Karpas-422 (cell line): ENCODE measurements at regions not wholly inside any gene's neighbourhood (a gene's known extent, or its start where the extent isn't known, plus 50 kb on each side); places are given as distances from the start of the nearest gene placed in this dataset.
"Not testable (repeated sequence)": the region's sequence is repeated elsewhere in the genome, so short reads cannot be mapped to it uniquely, and the experiment has no call there.

Experiments used
- DNase-seq: peaks from one replicate; pipeline ENCODE4 v3.0.0-alpha.2; 2015
- H2AFZ ChIP-seq: fragments of 200-600 bp; sonication (generic); 2 replicates; pipeline ENCODE4 v1.6.1; 2014; ENCODE audit warnings: antibody characterized with exemption, low read length, mixed read lengths
- H3K27ac ChIP-seq: fragments of 200-600 bp; sonication (generic); 2 replicates; pipeline ENCODE4 v1.5.1; 2014; ENCODE audit warnings: mild to moderate bottlenecking, low read length, moderate library complexity
- H3K27me3 ChIP-seq: fragments of 200-600 bp; sonication (generic); 2 replicates; pipeline ENCODE4 v1.6.1; 2014; ENCODE audit warnings: low read length, mixed read lengths
- H3K36me3 ChIP-seq: fragments of 200-600 bp; sonication (generic); 2 replicates; pipeline ENCODE4 v1.6.1; 2014; ENCODE audit warnings: low read length, mixed read lengths; ENCODE audit not compliant: insufficient read depth
- H3K4me1 ChIP-seq: fragments of 200-600 bp; sonication (generic); 2 replicates; pipeline ENCODE4 v1.6.1; 2014; ENCODE audit warnings: mild to moderate bottlenecking, low read length, mixed read lengths
- H3K4me2 ChIP-seq: fragments of 200-600 bp; sonication (generic); 2 replicates; pipeline ENCODE4 v1.6.1; 2014; ENCODE audit warnings: low read length, low read depth, mild to moderate bottlenecking; ENCODE audit not compliant: poor library complexity, severe bottlenecking
- H3K4me3 ChIP-seq: fragments of 200-600 bp; sonication (generic); 2 replicates; pipeline ENCODE4 v1.5.1; 2014; ENCODE audit warnings: mild to moderate bottlenecking, antibody characterized with exemption, low read length, mixed read lengths
- H3K79me2 ChIP-seq: fragments of 200-600 bp; sonication (generic); 2 replicates; pipeline ENCODE4 v1.6.1; 2014; ENCODE audit warnings: mild to moderate bottlenecking, low read length, mixed read lengths
- H3K9ac ChIP-seq: fragments of 200-600 bp; sonication (generic); 2 replicates; pipeline ENCODE4 v1.6.0; 2014; ENCODE audit warnings: low read length
- H3K9me2 ChIP-seq: fragments of 200-600 bp; sonication (generic), shearing (Covaris generic); replicated peaks from 2 replicates; pipeline ENCODE4 v1.6.0; 2014; ENCODE audit warnings: mild to moderate bottlenecking, low read length, moderate library complexity; ENCODE audit not compliant: insufficient read depth
- H3K9me3 ChIP-seq: fragments of 300-700, 200-600 bp; sonication (generic); 2 replicates; pipeline ENCODE4 v1.6.1; 2014; ENCODE audit warnings: low read length, mixed read lengths
- H4K20me1 ChIP-seq: fragments of 200-600 bp; sonication (generic); 2 replicates; pipeline ENCODE4 v1.6.1; 2014; ENCODE audit warnings: mild to moderate bottlenecking, antibody characterized with exemption, low read length, low read depth; ENCODE audit not compliant: insufficient read depth

DNA sequence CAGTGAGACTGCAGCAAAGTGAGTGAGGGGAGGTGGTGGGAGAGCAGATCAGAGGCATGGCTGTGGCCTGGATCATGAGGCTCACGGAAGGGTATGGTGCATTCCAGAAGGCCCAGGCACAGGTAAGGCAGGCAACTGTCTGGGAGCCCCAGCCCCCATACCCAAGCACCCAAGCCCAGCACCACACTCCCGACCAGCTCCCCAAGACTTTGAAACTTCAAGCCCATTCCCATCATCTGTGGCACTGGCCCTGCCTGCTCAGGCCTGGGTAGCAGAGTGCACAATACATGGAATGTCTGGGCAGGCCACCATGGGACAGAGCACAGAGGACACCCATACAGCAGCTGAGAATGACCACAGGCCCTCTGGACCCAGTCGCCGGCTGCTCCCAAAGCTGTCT, 202.6 kb upstream of the ARL4C start:
- DNase-seq, result no peak

DNA sequence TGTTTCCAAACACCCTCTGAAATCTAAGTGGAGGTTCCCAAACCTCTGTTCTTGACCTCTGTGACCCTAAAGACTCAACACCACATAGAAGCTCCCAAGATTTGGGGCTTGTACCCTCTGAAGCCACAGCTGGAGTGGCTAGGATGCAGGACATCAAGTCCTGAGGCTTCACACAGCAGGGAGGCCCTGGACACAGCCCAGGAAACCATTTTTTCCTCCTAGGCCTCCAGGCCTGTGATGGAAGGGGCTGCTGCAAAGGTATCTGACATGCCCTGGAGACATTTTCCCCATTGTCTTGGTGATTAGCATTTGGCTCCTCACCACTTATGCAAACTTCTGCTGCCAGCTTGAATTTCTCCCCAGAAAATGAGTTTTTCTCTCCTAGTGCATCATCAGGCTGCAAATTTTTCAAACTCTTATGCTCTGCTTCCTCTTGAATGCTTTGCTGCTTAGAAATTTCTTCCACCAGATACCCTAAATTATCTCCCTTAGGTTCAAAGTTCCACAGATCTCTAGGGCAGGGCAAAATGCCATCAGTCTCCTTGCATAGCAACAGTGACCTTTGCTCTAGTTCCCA, 200.5 kb upstream of the ARL4C start:
- not testable (repeated sequence) for H3K4me3 ChIP-seq, H4K20me1 ChIP-seq, H2AFZ ChIP-seq, H3K36me3 ChIP-seq, H3K4me1 ChIP-seq, H3K27ac ChIP-seq, H3K4me2 ChIP-seq, H3K9ac ChIP-seq, H3K79me2 ChIP-seq, H3K27me3 ChIP-seq, H3K9me3 ChIP-seq, DNase-seq, H3K9me2 ChIP-seq

More for the DNA sequence above, 202.6 kb upstream of the ARL4C start:
- Histone ChIP-seq H3K27ac (no peak overlapping the region), H2AFZ (no peak overlapping the region), H3K9me3 (no peaks in the 10 kb centered on the region), H3K36me3 (no peaks in the 10 kb centered on the region), H3K9me2 (no peaks in the 10 kb centered on the region), H4K20me1 (no peaks in the 10 kb centered on the region), H3K27me3 (no peaks in the 10 kb centered on the region), H3K4me2 (no peak overlapping the region), H3K9ac (no peak overlapping the region), H3K79me2 (no peaks in the 10 kb centered on the region), H3K4me1 (no peaks in the 10 kb centered on the region), H3K4me3 (no peak overlapping the region)

DNA sequence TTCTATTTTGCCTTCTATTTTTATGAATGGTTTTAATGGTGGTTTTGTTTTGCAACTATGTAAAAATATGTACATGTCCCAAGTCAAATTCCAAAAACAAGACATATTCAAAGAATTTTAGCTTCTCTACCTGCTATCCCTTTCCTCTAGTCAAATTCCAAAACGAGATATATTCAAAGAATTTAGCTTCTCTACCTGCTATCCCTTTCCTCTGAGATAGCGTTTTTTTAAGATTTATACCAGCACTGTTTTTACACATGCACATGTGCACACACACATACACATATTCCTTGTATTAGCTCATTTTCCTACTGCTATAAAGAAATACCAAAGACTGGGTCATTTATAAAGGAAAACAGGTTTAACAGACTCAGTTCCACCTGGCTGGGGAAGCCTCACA, 199.1 kb upstream of the ARL4C start:
- DNase-seq, result no peak
- Histone ChIP-seq H3K4me2 (no peak overlapping the region), H4K20me1 (no peaks in the 10 kb centered on the region), H3K4me1 (no peaks in the 10 kb centered on the region), H3K79me2 (no peaks in the 10 kb centered on the region), H2AFZ (no peak overlapping the region), H3K27me3 (no peaks in the 10 kb centered on the region), H3K9ac (no peak overlapping the region), H3K27ac (no peak overlapping the region), H3K36me3 (no peaks in the 10 kb centered on the region), H3K9me2 (no peaks in the 10 kb centered on the region), H3K9me3 (no peaks in the 10 kb centered on the region), H3K4me3 (no peak overlapping the region)

DNA sequence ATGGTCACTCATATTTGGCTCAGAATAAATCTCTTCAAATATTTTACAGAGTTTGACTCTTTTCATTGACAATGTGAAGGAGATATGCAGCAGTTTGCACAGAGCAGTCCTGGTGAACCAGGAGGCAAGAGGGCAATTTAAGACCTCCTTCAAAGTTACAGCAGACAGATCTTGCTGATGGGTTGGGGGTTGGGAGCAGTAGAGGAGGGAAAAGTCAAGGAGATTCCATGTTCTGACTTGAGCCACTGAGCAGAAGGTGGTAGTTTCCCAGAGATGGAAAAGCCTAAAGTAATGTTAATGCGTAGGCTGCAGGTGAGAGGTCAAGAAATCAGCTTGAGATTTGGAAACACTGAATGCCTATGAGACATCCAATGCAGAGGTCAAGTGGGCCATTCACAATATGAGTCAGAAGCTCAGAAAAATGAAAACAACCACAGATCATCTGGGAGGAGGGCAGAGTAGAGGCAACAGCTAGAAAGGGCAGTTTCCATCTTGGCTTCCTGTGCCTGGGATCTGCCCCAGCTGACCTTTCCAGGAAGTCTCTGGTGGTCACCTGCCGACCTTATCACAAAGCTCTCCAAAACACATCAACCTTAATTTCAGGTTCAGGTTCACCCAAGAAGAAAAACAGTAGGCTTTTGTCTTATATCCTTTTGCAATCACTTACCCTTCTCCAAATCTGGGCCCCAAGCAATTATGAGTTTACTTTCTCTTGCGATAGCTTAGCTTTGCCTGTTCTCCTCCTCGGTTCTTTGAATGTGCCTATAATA, 197.5 kb upstream of the ARL4C start:
- H3K4me2 ChIP-seq, result no peak overlapping the region

DNA sequence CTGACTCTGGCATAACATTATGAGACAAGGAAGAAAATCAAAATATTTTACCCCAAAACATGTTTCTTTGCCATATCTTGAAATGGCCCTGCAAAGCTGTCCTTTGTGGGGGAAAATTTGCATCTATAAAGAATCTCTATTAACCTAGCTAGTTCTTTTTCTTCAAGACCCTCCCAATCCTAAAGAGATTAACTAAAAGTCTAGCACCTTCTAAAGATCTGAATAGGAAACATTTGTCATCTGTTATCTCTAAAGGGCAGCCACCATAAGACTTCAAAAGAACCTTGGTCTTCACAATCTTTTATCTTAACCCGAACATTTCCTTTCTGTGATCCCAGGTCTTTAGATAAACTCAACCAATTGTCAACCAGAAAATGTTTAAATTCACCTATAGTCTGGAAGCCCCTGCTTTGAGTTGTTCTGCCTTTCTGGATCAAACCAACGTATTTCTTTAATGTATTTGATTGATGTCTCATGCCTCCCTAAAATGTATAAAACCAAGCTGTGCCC, 196.9 kb upstream of the ARL4C start:
- H3K27ac ChIP-seq, H3K4me1 ChIP-seq, H3K79me2 ChIP-seq, H3K4me3 ChIP-seq, H3K4me2 ChIP-seq, H3K36me3 ChIP-seq, H3K9ac ChIP-seq, DNase-seq, H2AFZ ChIP-seq, H3K9me2 ChIP-seq, H4K20me1 ChIP-seq, H3K27me3 ChIP-seq, H3K9me3 ChIP-seq: not testable (repeated sequence)

More for the DNA sequence above, 197.5 kb upstream of the ARL4C start:
- DNase-seq, result no peak
- H3K4me1 ChIP-seq, result no peaks in the 10 kb centered on the region
- no peaks in the 10 kb centered on the region for H4K20me1 ChIP-seq
- no peaks in the 10 kb centered on the region for H3K9me3 ChIP-seq
- no peaks in the 10 kb centered on the region for H3K36me3 ChIP-seq
- no peaks in the 10 kb centered on the region for H3K79me2 ChIP-seq
- H2AFZ ChIP-seq, result no peak overlapping the region
- H3K27me3 ChIP-seq, result no peaks in the 10 kb centered on the region
- no peak overlapping the region for H3K4me3 ChIP-seq
- no peaks in the 10 kb centered on the region for H3K9me2 ChIP-seq
- no peak overlapping the region for H3K27ac ChIP-seq
- no peak overlapping the region for H3K9ac ChIP-seq

DNA sequence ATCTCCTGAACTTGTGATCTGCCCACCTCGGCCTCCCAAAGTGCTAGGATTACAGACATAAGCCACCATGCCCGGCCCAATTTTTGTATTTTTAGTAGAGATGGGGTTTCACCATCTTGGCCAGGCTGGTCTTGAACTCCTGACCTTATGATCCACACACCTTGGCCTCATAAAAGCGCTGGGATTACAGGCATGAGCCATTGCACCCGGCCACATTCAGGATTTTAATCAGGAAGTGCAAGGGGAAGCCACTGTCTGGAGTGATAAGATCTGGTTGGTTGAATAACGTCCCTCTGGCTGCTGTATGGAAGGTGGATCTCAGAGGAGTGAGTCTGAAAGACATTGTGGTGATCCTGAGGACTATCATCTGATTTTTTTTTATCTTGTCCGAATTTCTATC, 196.3 kb upstream of the ARL4C start:
- not testable (repeated sequence) for H3K27ac ChIP-seq, H3K9me2 ChIP-seq, H3K4me2 ChIP-seq, H4K20me1 ChIP-seq, H3K36me3 ChIP-seq, H3K4me3 ChIP-seq, H2AFZ ChIP-seq, H3K9me3 ChIP-seq, H3K4me1 ChIP-seq, DNase-seq, H3K79me2 ChIP-seq, H3K27me3 ChIP-seq, H3K9ac ChIP-seq

DNA sequence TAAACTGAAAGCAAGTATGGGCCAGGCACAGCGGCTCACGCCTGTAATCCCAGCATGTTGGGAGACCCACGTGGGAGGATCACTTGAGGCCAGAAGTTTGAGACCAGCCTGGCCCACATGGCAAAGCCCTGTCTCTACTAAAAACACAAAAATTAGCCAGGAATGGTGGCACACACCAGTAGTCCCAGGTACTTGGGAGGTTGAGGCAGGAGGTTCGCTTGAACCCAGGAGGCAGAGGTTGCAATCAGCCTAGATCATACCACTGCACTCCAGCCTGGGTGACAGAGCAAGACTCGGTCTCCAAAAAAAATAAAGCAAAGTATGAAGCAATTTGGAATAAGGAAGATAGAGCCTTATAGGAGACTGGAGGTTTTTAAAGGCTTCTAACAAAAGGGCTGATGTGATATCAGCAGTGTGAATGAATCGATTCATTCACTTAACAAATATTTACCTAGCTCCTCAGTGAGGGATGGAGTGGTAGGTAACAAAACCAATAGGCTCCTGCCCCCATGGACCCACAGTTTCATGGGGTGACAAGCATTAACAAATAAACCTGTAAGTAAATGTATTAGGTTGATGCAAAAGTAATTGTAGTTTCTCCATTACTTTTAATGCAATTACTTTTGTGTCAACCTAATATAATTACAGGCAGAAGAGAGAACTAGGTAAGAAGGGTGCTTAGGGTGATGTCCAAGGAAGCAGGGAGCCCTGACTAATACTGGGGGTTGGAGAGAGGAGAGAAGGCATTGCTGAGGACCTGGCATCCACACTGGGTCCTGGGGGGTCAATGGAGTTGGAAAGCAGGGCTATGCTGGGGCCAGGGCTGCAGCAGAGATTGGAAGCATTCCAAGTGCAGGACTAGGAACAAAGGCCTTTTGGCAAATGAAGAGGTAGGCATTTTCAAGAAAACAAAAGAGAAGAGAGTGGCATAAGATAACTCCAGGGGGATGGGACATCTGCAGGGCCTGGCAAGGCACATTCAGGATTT, 195.4 kb upstream of the ARL4C start:
- Histone ChIP-seq H3K9me3 (no peaks in the 10 kb centered on the region), H3K4me3 (no peak overlapping the region), H3K9me2 (no peaks in the 10 kb centered on the region), H3K79me2 (no peaks in the 10 kb centered on the region), H3K9ac (no peak overlapping the region), H2AFZ (no peak overlapping the region), H3K4me2 (no peak overlapping the region), H3K36me3 (no peaks in the 10 kb centered on the region), H3K27me3 (no peaks in the 10 kb centered on the region), H4K20me1 (no peaks in the 10 kb centered on the region), H3K4me1 (no peaks in the 10 kb centered on the region), H3K27ac (no peak overlapping the region)
- DNase-seq, result no peak

DNA sequence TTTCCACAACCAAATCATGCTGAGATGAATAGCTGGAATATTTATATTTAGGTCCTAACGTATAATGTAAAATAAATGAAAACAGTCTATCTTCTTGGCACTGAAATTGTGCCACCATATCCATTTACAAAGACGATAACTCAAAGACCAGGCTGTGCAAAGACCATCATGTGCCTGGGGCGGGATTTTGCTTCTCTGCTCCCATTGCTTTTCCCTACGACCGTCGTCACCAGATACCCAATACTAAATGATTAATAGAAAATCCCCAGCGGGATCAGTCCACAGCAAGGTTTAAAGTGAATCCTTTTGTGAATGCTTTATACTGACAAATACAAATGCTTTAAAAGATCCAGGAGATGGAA, 194.3 kb upstream of the ARL4C start:
- Histone ChIP-seq H3K4me3 (no peak overlapping the region), H2AFZ (no peak overlapping the region), H3K27me3 (no peaks in the 10 kb centered on the region), H3K9me3 (no peaks in the 10 kb centered on the region), H3K27ac (no peak overlapping the region), H3K36me3 (no peaks in the 10 kb centered on the region), H3K79me2 (no peaks in the 10 kb centered on the region), H4K20me1 (no peaks in the 10 kb centered on the region), H3K4me1 (no peaks in the 10 kb centered on the region), H3K9me2 (no peaks in the 10 kb centered on the region), H3K9ac (no peak overlapping the region), H3K4me2 (no peak overlapping the region)
- DNase-seq, result no peak
